HFFc6 (cell line): ENCODE measurements at regions not wholly inside any gene's neighbourhood (a gene's known extent, or its start where the extent isn't known, plus 50 kb on each side); places are given as distances from the start of the nearest gene placed in this dataset.

ENCODE experiments used
- DNase-seq: peaks from one replicate; pipeline ENCODE4 v3.0.0-alpha.2; 2018
- H3K27ac Mint-ChIP-seq: 2 replicates; pipeline ENCODE4 v1.8.0; 2020; ENCODE audit warnings: mild to moderate bottlenecking, mixed read lengths
- H3K27me3 Mint-ChIP-seq: 2 replicates; pipeline ENCODE4 v1.8.0; 2021; ENCODE audit warnings: mild to moderate bottlenecking, moderate library complexity, mixed read lengths; ENCODE audit not compliant: insufficient read depth
- H3K36me3 Mint-ChIP-seq: 2 replicates; pipeline ENCODE4 v1.8.0; 2021; ENCODE audit warnings: low read depth, mixed read lengths
- H3K4me1 Mint-ChIP-seq: 2 replicates; pipeline ENCODE4 v1.8.0; 2020; ENCODE audit warnings: low read depth, mixed read lengths
- H3K4me3 Mint-ChIP-seq: 2 replicates; pipeline ENCODE4 v1.8.0; 2020; ENCODE audit warnings: mild to moderate bottlenecking, moderate library complexity, mixed read lengths
- H3K9me3 Mint-ChIP-seq: 2 replicates; pipeline ENCODE4 v1.8.0; 2020; ENCODE audit warnings: mild to moderate bottlenecking, mixed read lengths
- CTCF ChIP-seq: fragments of 200-600 bp; sonication (generic); IDR thresholded peaks from 2 replicates; pipeline ENCODE4 v1.5.0; 2021; ENCODE audit warnings: antibody characterized with exemption, mild to moderate bottlenecking

- DNase-seq: no peak
- H3K4me3 Mint-ChIP-seq: no peak overlapping the region
- H3K4me1 Mint-ChIP-seq: peaks cover 77% of the 10 kb centered on the region
- H3K36me3 Mint-ChIP-seq: no peaks in the 10 kb centered on the region; the same call in 1 of the 2 replicates
- H3K9me3 Mint-ChIP-seq: no peaks in the 10 kb centered on the region
- H3K27ac Mint-ChIP-seq: no peak overlapping the region
- TF ChIP-seq CTCF: no peak
- no peaks in the 10 kb centered on the region for H3K27me3 Mint-ChIP-seq
Observed at GRCh38 chr12:67920413-67920812, 68.8 kb upstream of the IFNG-AS1 start.

- H3K9me3 Mint-ChIP-seq: no peaks in the 10 kb centered on the region
- DNase-seq: no peak
- no peak overlapping the region for H3K4me3 Mint-ChIP-seq
- no peak overlapping the region for H3K27ac Mint-ChIP-seq
- no peaks in the 10 kb centered on the region for H3K27me3 Mint-ChIP-seq
- peaks cover 83% of the 10 kb centered on the region for H3K4me1 Mint-ChIP-seq
- TF ChIP-seq CTCF: no peak
- H3K36me3 Mint-ChIP-seq: no peaks in the 10 kb centered on the region; the same call in 1 of the 2 replicates
Observed at GRCh38 chr12:67921286-67921685, 68.0 kb upstream of the IFNG-AS1 start.

- DNase-seq: no peak
- Mint-ChIP-seq H3K36me3 (no peaks in the 10 kb centered on the region), H3K9me3 (no peaks in the 10 kb centered on the region), H3K27me3 (no peaks in the 10 kb centered on the region), H3K4me3 (no peak overlapping the region), H3K27ac (no peak overlapping the region), H3K4me1 (peaks cover 78% of the 10 kb centered on the region)
- TF ChIP-seq CTCF: no peak
Observed at GRCh38 chr12:67922245-67922644, 67.0 kb upstream of the IFNG-AS1 start.

- Mint-ChIP-seq H3K27ac (no peak overlapping the region), H3K9me3 (no peaks in the 10 kb centered on the region), H3K27me3 (no peaks in the 10 kb centered on the region), H3K36me3 (no peaks in the 10 kb centered on the region), H3K4me1 (peaks cover 66% of the 10 kb centered on the region), H3K4me3 (peak overlapping the region; percentile 7; the same call in 1 of the 2 replicates)
- DNase-seq: no peak
- TF ChIP-seq CTCF: no peak
Observed at GRCh38 chr12:67925077-67925476, 64.2 kb upstream of the IFNG-AS1 start.

- H3K9me3 Mint-ChIP-seq: no peaks in the 10 kb centered on the region
- no peak for TF ChIP-seq CTCF
- H3K36me3 Mint-ChIP-seq: no peaks in the 10 kb centered on the region
- peaks cover 61% of the 10 kb centered on the region for H3K4me1 Mint-ChIP-seq
- peak overlapping the region; percentile 7; the same call in 1 of the 2 replicates for H3K4me3 Mint-ChIP-seq
- H3K27ac Mint-ChIP-seq: peak overlapping the region; percentile 2; the same call in 1 of the 2 replicates
- DNase-seq: peak; percentile 59
- no peaks in the 10 kb centered on the region for H3K27me3 Mint-ChIP-seq
Observed at GRCh38 chr12:67925552-67925951, 63.7 kb upstream of the IFNG-AS1 start.

GRCh38 chr12:67926063-67926462 is 63.2 kb upstream of the IFNG-AS1 start:
- Mint-ChIP-seq H3K4me3 (peak overlapping the region; percentile 45; the same call in 1 of the 2 replicates), H3K9me3 (no peaks in the 10 kb centered on the region), H3K27ac (no peak overlapping the region), H3K36me3 (no peaks in the 10 kb centered on the region), H3K4me1 (peaks cover 56% of the 10 kb centered on the region), H3K27me3 (no peaks in the 10 kb centered on the region)
- no peak for DNase-seq
- TF ChIP-seq CTCF: no peak
